GM12873 (cell line): ENCODE measurements at regions not wholly inside any gene's neighbourhood (a gene's known extent, or its start where the extent isn't known, plus 50 kb on each side); places are given as distances from the start of the nearest gene placed in this dataset.

Source experiments
- TF ChIP-seq, protein P1 (sequence below): IDR thresholded peaks from 2 replicates; pipeline ENCODE4 v1.5.1; 2012; ENCODE audit warnings: low read depth, mild to moderate bottlenecking, moderate library complexity, low read length, control low read depth; ENCODE audit not compliant: insufficient read depth; ENCODE audit errors: missing control alignments

DNA sequence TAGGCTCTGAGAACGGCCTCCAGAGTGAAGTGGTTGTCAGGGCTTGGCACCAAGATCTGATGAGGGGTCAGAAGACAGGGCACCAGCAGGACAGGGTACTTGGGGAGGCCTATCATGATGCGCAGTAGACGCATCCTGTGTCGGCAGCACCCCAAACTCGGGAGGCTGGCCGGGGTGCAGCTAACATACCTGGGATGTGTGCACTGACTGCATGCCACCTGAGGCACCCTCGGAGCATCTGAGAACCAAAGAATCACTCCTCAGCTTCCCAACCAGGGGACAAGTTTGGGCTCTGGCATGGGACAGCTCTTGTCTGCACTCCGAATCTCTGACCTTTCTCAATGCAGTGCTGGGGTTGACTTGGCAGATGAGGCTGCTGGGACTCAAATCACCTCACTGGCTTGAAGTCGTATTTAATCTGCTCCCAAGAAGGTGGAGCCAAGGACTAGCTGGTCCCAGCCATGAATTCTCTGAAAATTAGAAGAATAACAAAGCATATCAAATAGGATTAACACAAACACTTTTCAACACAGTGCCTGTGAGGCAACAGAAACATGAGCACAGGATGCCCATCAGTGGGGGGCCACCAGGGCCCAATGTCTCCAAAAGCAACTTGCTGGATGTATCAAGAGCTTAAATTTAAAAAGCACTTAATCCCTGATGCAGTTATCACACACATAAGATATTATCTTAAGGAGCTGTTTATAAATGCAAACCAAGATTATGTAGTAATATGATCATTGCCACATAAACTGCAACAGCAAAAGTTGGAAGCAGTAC is 348.8 kb downstream of the PREX1 start:
- TF ChIP-seq, protein P1, sequence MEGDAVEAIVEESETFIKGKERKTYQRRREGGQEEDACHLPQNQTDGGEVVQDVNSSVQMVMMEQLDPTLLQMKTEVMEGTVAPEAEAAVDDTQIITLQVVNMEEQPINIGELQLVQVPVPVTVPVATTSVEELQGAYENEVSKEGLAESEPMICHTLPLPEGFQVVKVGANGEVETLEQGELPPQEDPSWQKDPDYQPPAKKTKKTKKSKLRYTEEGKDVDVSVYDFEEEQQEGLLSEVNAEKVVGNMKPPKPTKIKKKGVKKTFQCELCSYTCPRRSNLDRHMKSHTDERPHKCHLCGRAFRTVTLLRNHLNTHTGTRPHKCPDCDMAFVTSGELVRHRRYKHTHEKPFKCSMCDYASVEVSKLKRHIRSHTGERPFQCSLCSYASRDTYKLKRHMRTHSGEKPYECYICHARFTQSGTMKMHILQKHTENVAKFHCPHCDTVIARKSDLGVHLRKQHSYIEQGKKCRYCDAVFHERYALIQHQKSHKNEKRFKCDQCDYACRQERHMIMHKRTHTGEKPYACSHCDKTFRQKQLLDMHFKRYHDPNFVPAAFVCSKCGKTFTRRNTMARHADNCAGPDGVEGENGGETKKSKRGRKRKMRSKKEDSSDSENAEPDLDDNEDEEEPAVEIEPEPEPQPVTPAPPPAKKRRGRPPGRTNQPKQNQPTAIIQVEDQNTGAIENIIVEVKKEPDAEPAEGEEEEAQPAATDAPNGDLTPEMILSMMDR: no peak

DNA sequence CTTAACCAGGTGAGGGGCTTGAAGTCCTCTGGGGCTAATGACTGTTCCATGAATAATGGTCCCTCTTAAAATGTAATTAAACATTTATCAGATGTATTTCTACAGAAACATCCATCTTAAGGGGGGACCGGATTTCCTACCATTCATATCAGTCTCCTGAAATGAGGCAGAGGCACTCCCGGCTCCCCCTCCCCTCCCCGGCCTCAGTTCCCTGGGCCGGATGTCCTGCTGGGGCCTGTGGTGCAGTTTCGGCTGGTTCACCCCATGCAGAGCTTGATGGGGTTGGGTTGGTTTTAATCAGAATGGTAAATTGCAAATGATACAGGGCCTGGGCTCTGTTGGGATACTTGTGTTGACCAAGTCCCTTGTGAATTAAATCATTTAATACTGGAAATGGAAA is 349.4 kb downstream of the PREX1 start:
- TF ChIP-seq, protein P1: no peak

DNA sequence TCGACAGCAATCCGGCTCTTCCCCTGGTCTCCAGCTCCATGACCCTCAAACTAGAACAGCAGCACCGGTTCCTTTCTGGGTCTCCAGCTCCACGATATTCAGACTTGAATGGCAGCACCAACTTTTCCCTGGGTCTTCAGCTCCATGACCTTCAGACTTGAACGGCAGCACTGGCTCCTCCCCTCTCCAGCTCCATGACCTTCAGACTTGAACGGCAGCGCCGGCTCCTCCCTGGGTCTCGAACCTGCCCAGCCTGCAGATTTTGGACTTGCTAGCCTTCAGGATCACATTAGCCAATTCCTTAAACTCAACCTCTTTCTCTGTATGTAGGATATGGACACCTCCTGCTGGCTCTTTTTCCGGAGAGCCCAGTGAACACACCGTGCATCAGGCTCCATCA is 350.9 kb downstream of the PREX1 start:
- TF ChIP-seq, protein P1: no peak

DNA sequence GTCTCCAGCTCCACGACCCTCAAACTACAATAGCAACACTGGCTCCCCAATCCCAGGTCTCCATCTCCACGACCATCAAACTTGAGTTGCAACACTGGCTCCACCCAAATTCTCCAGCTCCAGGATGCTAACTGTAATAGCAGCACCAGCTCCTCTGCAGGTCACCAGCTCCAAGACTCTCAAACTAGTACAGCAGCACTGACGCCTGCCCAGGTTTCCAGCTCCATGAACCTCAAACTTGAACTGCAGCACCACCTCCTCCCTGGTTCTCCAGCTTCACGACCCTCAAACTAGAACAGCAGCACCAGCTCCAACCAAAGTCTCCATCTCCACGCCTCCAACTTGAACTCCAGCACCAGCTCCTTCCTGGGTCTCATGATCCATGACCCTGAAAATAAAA is 353.8 kb downstream of the PREX1 start:
- TF ChIP-seq, protein P1: no peak

DNA sequence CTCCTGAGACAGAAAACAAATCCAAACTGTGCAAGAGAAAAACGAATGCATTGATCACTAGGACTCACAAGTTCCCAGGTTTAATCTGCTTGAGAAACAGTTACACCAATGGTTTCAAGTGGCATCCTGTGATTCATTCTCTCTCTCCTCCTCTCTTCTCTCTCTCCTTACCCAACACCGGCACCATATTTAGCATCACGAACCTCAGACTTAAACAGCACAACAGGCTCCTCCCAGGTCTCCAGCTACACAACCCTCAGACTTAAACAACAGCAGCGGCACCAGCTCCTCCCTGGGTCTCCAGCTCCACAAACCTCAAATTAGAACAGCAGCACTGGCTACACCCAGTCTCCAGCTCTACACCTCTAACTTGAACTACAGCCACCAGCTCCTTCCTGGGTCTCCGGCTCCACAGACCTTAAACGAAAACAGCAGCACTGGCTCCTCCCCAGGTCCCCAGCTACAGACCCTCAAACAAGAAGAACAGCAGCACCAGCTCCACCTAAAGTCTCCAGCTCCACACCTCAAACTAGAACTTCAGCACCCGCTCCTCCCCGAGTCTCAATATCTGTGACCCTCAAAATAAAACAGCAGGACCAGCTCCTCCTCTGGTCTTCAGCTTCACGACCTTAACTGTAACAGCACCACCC is 355.9 kb downstream of the PREX1 start:
- TF ChIP-seq, protein P1: no peak

DNA sequence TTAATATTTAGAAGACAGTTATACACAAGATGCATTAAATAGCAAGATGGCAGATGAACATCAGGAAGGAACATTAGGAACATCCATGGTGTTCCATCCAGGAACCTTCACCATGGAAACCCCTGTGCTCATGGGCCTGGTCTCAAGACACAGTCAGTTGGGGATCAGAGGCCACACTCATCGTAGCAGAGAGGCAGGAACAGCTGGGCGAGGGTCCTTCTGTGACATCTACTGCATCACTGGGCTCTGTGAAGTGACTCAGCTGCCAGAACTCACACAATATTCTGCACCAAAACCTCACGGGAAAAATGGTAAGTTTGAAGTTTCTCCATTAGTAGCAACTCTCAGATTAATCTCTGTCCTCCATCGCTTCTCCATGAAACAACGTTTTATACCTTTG is 356.6 kb downstream of the PREX1 start:
- TF ChIP-seq, protein P1: no peak

DNA sequence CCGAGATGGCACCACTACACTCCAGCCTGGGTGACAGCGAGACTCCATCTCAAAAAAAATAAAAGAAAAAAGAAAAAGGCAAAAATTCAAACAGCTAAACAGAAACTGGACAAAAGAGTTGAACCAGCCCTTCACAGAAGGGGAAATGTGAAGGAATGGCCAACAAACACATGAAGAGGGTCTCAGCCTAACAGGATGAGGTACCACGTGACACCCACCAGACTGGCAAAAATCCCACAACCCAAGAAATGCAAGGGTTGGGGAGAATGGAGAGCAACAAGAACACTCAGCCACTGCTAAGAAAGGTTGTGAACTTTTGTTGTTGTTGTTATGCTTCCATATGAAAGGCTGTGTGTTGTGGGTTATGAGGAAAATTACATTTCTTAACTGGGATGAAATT is 357.7 kb downstream of the PREX1 start:
- TF ChIP-seq, protein P1: no peak
